ENCODE measurements at regions not wholly inside any gene's neighbourhood (a gene's known extent, or its start where the extent isn't known, plus 50 kb on each side); places are given as distances from the start of the nearest gene placed in this dataset. TPM values are rescaled to one million over a fixed set of nuclear protein-coding genes. Genes with fewer than 3 reads are reported as not detected.

GRCh38 chr4:86529436-86529835 lies 64.7 kb upstream of the PTPN13 start:
- DNase-seq = no peak

DNA sequence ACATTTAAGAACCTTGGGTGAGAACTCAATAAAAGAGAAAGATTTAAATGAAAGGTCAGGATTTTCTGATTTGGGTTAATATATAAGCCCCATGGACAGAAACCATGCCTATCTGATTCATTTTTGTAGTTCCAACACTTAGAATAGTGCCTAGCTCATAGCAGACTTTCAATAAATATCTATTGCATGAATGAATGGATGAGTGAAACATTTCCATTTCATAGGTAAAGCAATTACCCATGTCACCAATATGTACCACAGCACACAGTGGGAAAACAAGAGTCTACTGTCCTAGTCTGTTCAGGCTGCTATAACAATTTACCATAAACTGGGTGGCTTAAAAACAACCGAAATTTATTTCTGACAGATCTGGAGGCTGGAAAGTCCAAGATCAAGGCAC lies 63.9 kb upstream of the PTPN13 start:
- DNase-seq = no peak

GRCh38 chr4:86531440-86531839 lies 62.7 kb upstream of the PTPN13 start:
- no peak for DNase-seq

DNA sequence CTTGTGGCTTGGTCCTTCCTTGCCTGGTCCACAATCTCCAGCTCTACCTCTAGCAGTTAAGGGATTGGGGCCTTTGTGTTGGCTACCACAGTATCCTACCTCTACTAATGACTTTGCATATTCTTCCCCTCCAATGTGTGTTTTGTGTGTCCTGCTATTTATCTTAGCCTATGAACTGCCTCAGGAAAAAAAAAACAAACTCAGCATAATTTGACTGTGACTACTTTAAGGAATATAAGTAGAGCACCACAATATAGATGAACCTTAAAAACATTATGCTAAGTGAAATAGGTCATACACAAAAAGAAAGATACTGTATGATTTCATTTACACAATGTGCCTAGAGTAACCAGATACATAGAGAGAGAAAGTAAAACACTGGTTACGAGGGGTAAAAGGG lies 61.3 kb upstream of the PTPN13 start:
- DNase-seq = no peak

- no peak for DNase-seq
Measured at GRCh38 chr4:86536151-86536550, 58.0 kb upstream of the PTPN13 start.

DNA sequence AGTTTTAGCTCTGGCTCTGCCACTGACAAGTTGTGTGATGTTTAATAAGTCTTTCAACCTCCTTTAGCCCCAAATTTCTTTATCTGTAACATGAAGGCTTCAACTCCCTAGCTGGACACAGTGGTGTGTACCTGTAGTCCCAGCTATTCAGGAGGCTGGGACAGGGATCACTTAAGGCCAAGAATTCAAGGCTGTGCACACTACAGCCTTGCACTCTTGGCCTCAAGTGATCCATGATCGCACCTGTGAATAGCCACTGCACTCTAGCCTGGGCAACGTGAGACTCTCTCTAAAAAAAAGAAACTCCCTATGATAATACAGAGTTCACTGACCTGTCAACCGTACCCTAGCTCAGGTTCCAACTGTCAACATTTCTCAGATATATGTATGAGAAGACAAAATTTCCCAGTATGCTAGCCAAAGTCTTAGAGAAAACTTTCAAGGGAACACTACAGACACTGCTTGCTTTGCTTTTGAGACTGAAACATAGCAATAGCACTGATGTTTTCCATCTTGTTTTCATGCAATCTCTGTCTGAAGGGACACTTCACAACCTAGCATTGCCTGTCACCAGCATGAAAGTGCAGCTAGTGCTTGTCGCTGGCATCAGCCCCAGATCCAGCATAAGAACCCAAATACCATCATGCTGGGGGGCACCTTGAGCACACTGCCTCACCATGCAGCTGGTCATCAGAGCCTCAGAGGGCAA lies 51.6 kb upstream of the PTPN13 start:
- DNase-seq = no peak

- DNase-seq = no peak
Measured at GRCh38 chr4:86543080-86543479, 51.0 kb upstream of the PTPN13 start.

GRCh38 chr4:86543560-86544309 lies 50.4 kb upstream of the PTPN13 start:
- no peak for DNase-seq

- no peak for DNase-seq
Measured at GRCh38 chr4:86544310-86544966, 49.7 kb upstream of the PTPN13 start.

Small RNA genes in the stretch of these regions (small RNA-seq; reads per million reads assigned to genes)
- gene MIR4452 = not detected

Data from occipital lobe (tissue), 2 donors.